WTC11 (cell line): ENCODE measurements at regions not wholly inside any gene's neighbourhood (a gene's known extent, or its start where the extent isn't known, plus 50 kb on each side); places are given as distances from the start of the nearest gene placed in this dataset.

Experiments
- CTCF ChIP-seq: fragments of 200-600 bp; IDR thresholded peaks from 2 replicates; pipeline ENCODE4 v1.8.0; 2022; ENCODE audit warnings: antibody characterized with exemption
- JUN ChIP-seq: sonication (generic); formaldehyde crosslinking; IDR thresholded peaks from 2 replicates; pipeline ENCODE4 v1.8.0; 2023; ENCODE audit warnings: mild to moderate bottlenecking, missing genetic modification reagents
- SMAD4 ChIP-seq: sonication (generic); formaldehyde crosslinking; IDR thresholded peaks from 2 replicates; pipeline ENCODE4 v1.8.0; 2022; ENCODE audit warnings: mild to moderate bottlenecking, missing genetic modification reagents
- TF ChIP-seq, protein P1 (sequence below): sonication (generic); formaldehyde crosslinking; IDR thresholded peaks from 2 replicates; pipeline ENCODE4 v1.8.0; 2022; ENCODE audit warnings: mild to moderate bottlenecking, missing genetic modification reagents

DNA sequence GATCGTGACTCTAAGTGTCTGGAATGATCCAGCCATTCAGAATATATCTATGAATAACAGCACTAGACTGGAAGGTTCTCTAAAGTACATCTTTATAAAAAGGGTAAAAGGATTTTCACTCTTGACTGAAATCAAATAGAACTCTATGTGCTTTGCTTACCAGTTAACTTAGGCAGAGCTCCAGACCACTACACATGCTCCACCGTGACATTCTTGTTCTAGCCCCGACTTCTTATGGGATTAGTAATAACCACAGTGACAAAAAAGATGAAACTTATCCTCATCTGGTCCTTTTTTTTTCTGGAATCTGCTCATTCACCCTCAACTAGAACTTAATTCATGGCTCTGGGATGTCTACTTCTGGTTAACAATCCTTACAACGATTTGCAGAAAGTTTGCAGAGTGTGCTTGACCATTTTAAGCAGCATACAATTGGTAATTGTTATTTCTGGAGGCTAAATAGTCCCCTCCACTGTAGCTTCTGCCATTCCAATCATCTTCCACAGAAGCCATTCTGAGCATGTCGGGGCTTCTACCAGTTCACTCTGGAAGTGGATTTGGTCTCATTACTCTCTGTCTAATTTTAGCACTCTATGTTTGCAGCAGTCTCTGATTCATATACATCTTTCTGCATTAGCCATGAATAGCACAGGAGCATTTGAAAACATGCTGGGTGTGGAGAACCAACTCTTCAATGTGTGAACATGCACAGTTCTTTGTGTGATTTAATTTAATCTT is 163.7 kb upstream of the CDC14C start:
- TF ChIP-seq JUN (CRISPR knock-in tag), result no peak
- TF ChIP-seq CTCF, result no peak
- TF ChIP-seq, protein P1, sequence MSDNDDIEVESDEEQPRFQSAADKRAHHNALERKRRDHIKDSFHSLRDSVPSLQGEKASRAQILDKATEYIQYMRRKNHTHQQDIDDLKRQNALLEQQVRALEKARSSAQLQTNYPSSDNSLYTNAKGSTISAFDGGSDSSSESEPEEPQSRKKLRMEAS (CRISPR knock-in tag), result no peak
- TF ChIP-seq SMAD4, result no peak
